OCI-LY7 (cell line): ENCODE measurements at regions not wholly inside any gene's neighbourhood (a gene's known extent, or its start where the extent isn't known, plus 50 kb on each side); places are given as distances from the start of the nearest gene placed in this dataset.

Experiments used
- CTCF ChIP-seq: fragments of 200-600 bp; sonication (generic); conservative IDR thresholded peaks from 2 replicates; pipeline ENCODE4 v1.5.1; 2014; ENCODE audit warnings: mild to moderate bottlenecking, antibody characterized with exemption, low read length, moderate library complexity, mixed read lengths
- EZH2phosphoT487 ChIP-seq: fragments of 200-600 bp; sonication (generic); IDR thresholded peaks from 2 replicates; pipeline ENCODE4 v1.6.1; 2018; ENCODE audit warnings: low read depth, borderline replicate concordance, mild to moderate bottlenecking, mixed run types, antibody characterized with exemption, low read length, moderate library complexity, mixed read lengths

- TF ChIP-seq CTCF (no peak), EZH2phosphoT487 (no peak)
Observed at GRCh38 chr10:29957907-29958331, 101.5 kb downstream of the JCAD start.
